Esophagus squamous epithelium (tissue), 4 donors: ENCODE measurements at regions not wholly inside any gene's neighbourhood (a gene's known extent, or its start where the extent isn't known, plus 50 kb on each side); places are given as distances from the start of the nearest gene placed in this dataset.

ENCODE experiments used
- CTCF ChIP-seq, 6 experiments: fragments of 450-650 bp in 4 of 6; fragments of 200-600 bp in 2 of 6; sonication (generic) in 2 of 6; IDR thresholded peaks; one replicate each; pipeline ENCODE4 v1.5.1; 2016 to 2019; ENCODE audit warnings: antibody characterized with exemption in 6 of 6, mild to moderate bottlenecking in 4 of 6, moderate library complexity in 4 of 6
- POLR2A ChIP-seq, 4 donors: fragments of 450-650 bp; IDR thresholded peaks; one replicate each; pipeline ENCODE4 v1.6.1; 2017; ENCODE audit warnings: antibody characterized with exemption in 4 of 4, mild to moderate bottlenecking in 4 of 4, moderate library complexity in 3 of 4

GRCh38 chr2:117726747-117727146 lies 87.7 kb upstream of the DDX18 start:
- no peak for TF ChIP-seq CTCF (IDR thresholded peaks at IDR 0.05)
- no peak for TF ChIP-seq POLR2A (IDR thresholded peaks at IDR 0.05)
